Left ventricle myocardium inferior (tissue), 1 donor: ENCODE measurements at regions not wholly inside any gene's neighbourhood (a gene's known extent, or its start where the extent isn't known, plus 50 kb on each side); places are given as distances from the start of the nearest gene placed in this dataset.

ENCODE experiments used
- DNase-seq: peaks from one replicate; pipeline ENCODE4 v3.0.0-alpha.2; 2020
- H3K27ac ChIP-seq: fragments of 200-600 bp; replicated peaks from 2 replicates; pipeline ENCODE4 v1.8.0; 2021
- H3K27me3 ChIP-seq: fragments of 200-600 bp; 2 replicates; pipeline ENCODE4 v1.8.0; 2021; ENCODE audit warnings: low read depth
- H3K36me3 ChIP-seq: fragments of 200-600 bp; 2 replicates; pipeline ENCODE4 v1.8.0; 2021
- H3K4me1 ChIP-seq: fragments of 200-600 bp; 2 replicates; pipeline ENCODE4 v1.8.0; 2021
- H3K4me3 ChIP-seq: fragments of 200-600 bp; 2 replicates; pipeline ENCODE4 v1.8.0; 2021; ENCODE audit warnings: mild to moderate bottlenecking, moderate library complexity
- H3K9me3 ChIP-seq: fragments of 200-600 bp; replicated peaks from 2 replicates; pipeline ENCODE4 v1.8.0; 2021
- CTCF ChIP-seq: fragments of 200-600 bp; IDR thresholded peaks from 2 replicates; pipeline ENCODE4 v1.8.0; 2021; ENCODE audit warnings: antibody characterized with exemption, mild to moderate bottlenecking, borderline replicate concordance
- intact Hi-C: fragments of 100-400 bp; cut with micrococcal nuclease; formaldehyde crosslinking; loops from one replicate; pipeline ENCODE4 v1.11.0; 2022
- donor health status: DM: no; HTN: yes; CAD: no; lungs with severe emphysema.

GRCh38 chr1:219686171-219686570 lies 73.3 kb upstream of the ZC3H11B start:
- TF ChIP-seq CTCF: no peak
- Histone ChIP-seq H3K27ac (no peak overlapping the region), H3K9me3 (no peaks in the 10 kb centered on the region), H3K27me3 (no peaks in the 10 kb centered on the region), H3K4me3 (no peak overlapping the region), H3K4me1 (no peaks in the 10 kb centered on the region), H3K36me3 (no peaks in the 10 kb centered on the region)
- intact Hi-C loops: no loop called here
- DNase-seq: no peak

- Histone ChIP-seq H3K36me3 (no peaks in the 10 kb centered on the region), H3K4me3 (no peak overlapping the region), H3K4me1 (no peaks in the 10 kb centered on the region), H3K27ac (no peak overlapping the region), H3K27me3 (no peaks in the 10 kb centered on the region), H3K9me3 (no peaks in the 10 kb centered on the region)
- intact Hi-C loops: no loop called here
- no peak for TF ChIP-seq CTCF
- no peak for DNase-seq
These were observed 69.9 kb upstream of the ZC3H11B start for GRCh38 chr1:219682788-219683187.

DNA sequence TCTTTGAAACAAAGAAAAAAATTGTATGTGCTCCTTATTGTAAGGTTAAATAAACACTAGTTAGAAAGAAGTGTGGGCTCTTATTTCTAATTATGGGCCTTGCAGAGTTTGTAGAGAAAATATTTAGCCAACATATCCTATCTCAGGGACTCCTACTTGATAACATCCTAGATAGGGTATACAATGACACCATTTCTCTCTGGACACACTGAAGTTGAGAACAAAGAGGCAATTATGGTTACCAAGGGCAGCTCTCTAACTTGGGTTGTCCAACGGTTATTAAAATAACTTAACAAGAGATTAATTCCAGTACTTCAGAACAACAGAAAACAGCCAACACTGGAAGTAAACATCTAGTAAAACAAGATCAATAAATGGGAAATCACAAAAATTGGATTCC lies 69.0 kb upstream of the ZC3H11B start:
- intact Hi-C loops: no loop called here
- H3K27ac ChIP-seq: no peak overlapping the region
- no peaks in the 10 kb centered on the region for H3K4me1 ChIP-seq
- no peaks in the 10 kb centered on the region for H3K36me3 ChIP-seq
- H3K9me3 ChIP-seq: no peaks in the 10 kb centered on the region
- TF ChIP-seq CTCF: no peak
- H3K27me3 ChIP-seq: no peaks in the 10 kb centered on the region
- no peak for DNase-seq
- no peak overlapping the region for H3K4me3 ChIP-seq

- Histone ChIP-seq H3K27me3 (no peaks in the 10 kb centered on the region), H3K4me3 (no peak overlapping the region), H3K9me3 (no peaks in the 10 kb centered on the region), H3K4me1 (peaks cover 12% of the 10 kb centered on the region), H3K27ac (no peak overlapping the region), H3K36me3 (no peaks in the 10 kb centered on the region)
- intact Hi-C loops: no loop called here
- DNase-seq: no peak
- TF ChIP-seq CTCF: no peak
These were observed 63.3 kb upstream of the ZC3H11B start for GRCh38 chr1:219676012-219676765.

- Histone ChIP-seq H3K9me3 (no peaks in the 10 kb centered on the region), H3K27me3 (no peaks in the 10 kb centered on the region), H3K36me3 (no peaks in the 10 kb centered on the region), H3K4me3 (peak overlapping the region; percentile 25), H3K27ac (peak overlapping the region; percentile 75), H3K4me1 (peaks cover 46% of the 10 kb centered on the region)
- no peak for TF ChIP-seq CTCF
- intact Hi-C loops: no loop called here
- DNase-seq: peak; percentile 75
These were observed 57.7 kb upstream of the ZC3H11B start for GRCh38 chr1:219670426-219671149.
